ENCODE measurements at regions not wholly inside any gene's neighbourhood (a gene's known extent, or its start where the extent isn't known, plus 50 kb on each side); places are given as distances from the start of the nearest gene placed in this dataset.

GRCh38 chr13:53216773-53217172 is 188.2 kb downstream of the OLFM4 start:
- H3K27ac ChIP-seq: no peak overlapping the region
- no peak overlapping the region for H3K4me3 ChIP-seq
- H3K4me1 ChIP-seq (ENCODE audit: control insufficient read depth in 1 of 2, low read depth in 2 of 2): no peaks in the 10 kb centered on the region
- no peaks in the 10 kb centered on the region for H3K36me3 ChIP-seq
- H3K9me3 ChIP-seq: no peaks in the 10 kb centered on the region
- no peaks in the 10 kb centered on the region for H3K27me3 ChIP-seq (replicated peaks; ENCODE audit: insufficient read depth)
- TF ChIP-seq, protein P1, sequence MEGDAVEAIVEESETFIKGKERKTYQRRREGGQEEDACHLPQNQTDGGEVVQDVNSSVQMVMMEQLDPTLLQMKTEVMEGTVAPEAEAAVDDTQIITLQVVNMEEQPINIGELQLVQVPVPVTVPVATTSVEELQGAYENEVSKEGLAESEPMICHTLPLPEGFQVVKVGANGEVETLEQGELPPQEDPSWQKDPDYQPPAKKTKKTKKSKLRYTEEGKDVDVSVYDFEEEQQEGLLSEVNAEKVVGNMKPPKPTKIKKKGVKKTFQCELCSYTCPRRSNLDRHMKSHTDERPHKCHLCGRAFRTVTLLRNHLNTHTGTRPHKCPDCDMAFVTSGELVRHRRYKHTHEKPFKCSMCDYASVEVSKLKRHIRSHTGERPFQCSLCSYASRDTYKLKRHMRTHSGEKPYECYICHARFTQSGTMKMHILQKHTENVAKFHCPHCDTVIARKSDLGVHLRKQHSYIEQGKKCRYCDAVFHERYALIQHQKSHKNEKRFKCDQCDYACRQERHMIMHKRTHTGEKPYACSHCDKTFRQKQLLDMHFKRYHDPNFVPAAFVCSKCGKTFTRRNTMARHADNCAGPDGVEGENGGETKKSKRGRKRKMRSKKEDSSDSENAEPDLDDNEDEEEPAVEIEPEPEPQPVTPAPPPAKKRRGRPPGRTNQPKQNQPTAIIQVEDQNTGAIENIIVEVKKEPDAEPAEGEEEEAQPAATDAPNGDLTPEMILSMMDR (IDR thresholded peaks at IDR 0.05): no peak
- ATAC-seq (ENCODE audit: insufficient number of reproducible peaks, low FRiP score, low read depth) (no peak), DNase-seq (ENCODE audit: low spot score) (no peak)

DNA sequence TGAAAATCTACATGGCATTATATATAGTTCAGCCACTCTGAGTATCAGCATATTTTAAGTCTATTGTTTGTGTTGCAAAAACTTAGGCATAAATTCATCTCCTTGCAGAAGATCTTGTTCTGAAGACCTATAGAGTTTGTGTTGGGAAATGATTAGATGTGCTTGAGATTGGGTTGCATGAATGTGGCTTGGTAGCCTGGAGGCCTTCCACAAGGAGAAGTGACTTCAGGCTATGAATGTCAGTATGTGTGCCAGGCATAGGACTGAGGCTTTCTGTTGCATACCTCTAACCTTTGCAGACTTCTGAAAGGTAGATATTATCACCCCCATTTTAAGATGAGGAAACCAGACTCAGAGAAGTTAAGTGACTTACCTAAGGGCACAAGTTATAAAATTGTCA is 188.6 kb downstream of the OLFM4 start:
- ATAC-seq (ENCODE audit: insufficient number of reproducible peaks, low FRiP score, low read depth): no peak
- Histone ChIP-seq H3K9me3 (no peaks in the 10 kb centered on the region), H3K27me3 (replicated peaks; ENCODE audit: insufficient read depth) (no peaks in the 10 kb centered on the region), H3K4me3 (no peak overlapping the region), H3K4me1 (ENCODE audit: control insufficient read depth in 1 of 2, low read depth in 2 of 2) (no peaks in the 10 kb centered on the region), H3K36me3 (no peaks in the 10 kb centered on the region), H3K27ac (no peak overlapping the region)
- TF ChIP-seq, protein P1 (IDR thresholded peaks at IDR 0.05): no peak
- DNase-seq (ENCODE audit: low spot score): no peak

DNA sequence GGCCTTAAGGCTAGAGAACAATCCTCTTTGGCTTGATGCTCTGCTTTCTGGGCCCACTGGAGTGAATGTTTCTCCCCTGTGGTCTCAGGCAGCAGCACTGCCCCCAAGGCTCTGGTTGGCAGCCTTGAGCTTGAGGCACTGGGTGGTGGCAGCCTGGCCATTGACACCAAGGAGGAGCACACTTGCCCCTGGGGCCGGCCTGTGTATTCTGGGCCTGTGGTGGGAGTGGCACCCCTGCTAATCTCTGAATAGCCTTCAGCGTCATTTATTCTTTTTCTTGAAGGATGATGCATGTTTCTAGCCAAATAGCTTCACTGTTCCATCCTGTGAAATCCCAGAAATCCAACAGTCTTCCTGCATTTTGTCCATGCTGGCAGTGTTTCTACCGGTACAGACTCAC is 191.4 kb downstream of the OLFM4 start:
- ATAC-seq (ENCODE audit: insufficient number of reproducible peaks, low FRiP score, low read depth): no peak

DNA sequence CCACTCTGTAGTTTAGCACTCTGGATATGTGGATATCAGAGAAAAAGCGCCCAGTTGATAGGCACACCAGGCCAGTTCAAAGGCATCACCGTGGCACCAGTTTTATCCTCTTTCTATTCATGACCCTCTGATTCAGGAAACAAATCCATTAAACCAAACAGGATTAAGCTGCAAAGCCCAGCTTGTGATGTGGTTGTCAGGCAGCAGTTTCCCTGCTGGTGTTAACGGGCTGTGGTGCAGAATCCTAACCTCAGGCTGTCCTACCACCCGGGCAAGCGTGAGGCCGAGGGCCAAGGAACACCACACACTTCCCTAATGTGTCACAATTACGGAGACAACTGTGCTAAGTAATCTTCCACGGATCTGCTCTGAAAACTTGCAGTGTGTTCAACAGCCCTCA is 209.1 kb downstream of the OLFM4 start:
- H3K4me1 ChIP-seq (ENCODE audit: control insufficient read depth in 1 of 2, low read depth in 2 of 2): no peaks in the 10 kb centered on the region
- no peak for ATAC-seq (ENCODE audit: insufficient number of reproducible peaks, low FRiP score, low read depth)
- TF ChIP-seq, protein P1 (IDR thresholded peaks at IDR 0.05): no peak
- no peaks in the 10 kb centered on the region for H3K27me3 ChIP-seq (replicated peaks; ENCODE audit: insufficient read depth)
- H3K27ac ChIP-seq: no peak overlapping the region
- no peak for DNase-seq (ENCODE audit: low spot score)
- no peaks in the 10 kb centered on the region for H3K36me3 ChIP-seq
- no peak overlapping the region for H3K4me3 ChIP-seq
- no peaks in the 10 kb centered on the region for H3K9me3 ChIP-seq

More for the DNA sequence above, 191.4 kb downstream of the OLFM4 start:
- DNase-seq (ENCODE audit: low spot score): no peak
- Histone ChIP-seq H3K9me3 (no peaks in the 10 kb centered on the region), H3K27me3 (replicated peaks; ENCODE audit: insufficient read depth) (no peaks in the 10 kb centered on the region), H3K27ac (no peak overlapping the region), H3K4me3 (no peak overlapping the region), H3K36me3 (no peaks in the 10 kb centered on the region), H3K4me1 (ENCODE audit: control insufficient read depth in 1 of 2, low read depth in 2 of 2) (no peaks in the 10 kb centered on the region)
- TF ChIP-seq, protein P1 (IDR thresholded peaks at IDR 0.05): no peak

DNA sequence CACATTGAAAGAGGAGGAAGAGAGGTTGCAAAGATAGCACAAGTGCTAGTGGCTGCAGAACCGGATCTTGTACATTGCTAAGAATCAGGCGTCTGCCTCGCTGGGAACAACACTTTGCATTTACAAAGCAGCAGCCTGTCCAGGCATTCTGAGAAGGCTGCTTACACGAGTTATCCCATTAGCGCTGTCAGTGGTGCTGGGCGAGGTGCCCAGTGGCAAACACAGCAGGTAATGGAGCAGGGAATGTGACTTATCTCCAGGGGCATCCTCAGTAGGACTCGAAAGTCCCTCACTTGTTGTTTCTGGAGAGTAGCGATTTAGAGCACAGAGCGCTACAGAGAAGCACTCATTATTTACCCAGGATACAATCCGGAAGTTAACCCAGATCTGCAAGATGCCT is 209.6 kb downstream of the OLFM4 start:
- H3K9me3 ChIP-seq: no peaks in the 10 kb centered on the region
- H3K27ac ChIP-seq: no peak overlapping the region
- no peaks in the 10 kb centered on the region for H3K27me3 ChIP-seq (replicated peaks; ENCODE audit: insufficient read depth)
- TF ChIP-seq, protein P1 (IDR thresholded peaks at IDR 0.05): no peak
- no peaks in the 10 kb centered on the region for H3K36me3 ChIP-seq
- ATAC-seq (ENCODE audit: insufficient number of reproducible peaks, low FRiP score, low read depth) (no peak), DNase-seq (ENCODE audit: low spot score) (no peak)
- no peaks in the 10 kb centered on the region for H3K4me1 ChIP-seq (ENCODE audit: control insufficient read depth in 1 of 2, low read depth in 2 of 2)
- no peak overlapping the region for H3K4me3 ChIP-seq
